H9 (cell line): ENCODE measurements at regions not wholly inside any gene's neighbourhood (a gene's known extent, or its start where the extent isn't known, plus 50 kb on each side); places are given as distances from the start of the nearest gene placed in this dataset.

ENCODE experiments used
- DNase-seq: peaks from one replicate; pipeline ENCODE4 v3.0.0-alpha.2; 2017
- H2AFZ ChIP-seq: one replicate; pipeline ENCODE4 v1.6.1; 2013; ENCODE audit warnings: mild to moderate bottlenecking, low read length, control low read depth, moderate library complexity
- H2AK5ac ChIP-seq: 2 replicates; pipeline ENCODE4 v1.6.1; 2013; ENCODE audit warnings: low read length, control low read depth, mixed read lengths; ENCODE audit not compliant: insufficient read length
- H2BK120ac ChIP-seq: one replicate; pipeline ENCODE4 v1.6.1; 2013; ENCODE audit warnings: low read depth, mild to moderate bottlenecking, low read length, control low read depth, inconsistent platforms; ENCODE audit not compliant: poor library complexity, severe bottlenecking
- H2BK12ac ChIP-seq: 2 replicates; pipeline ENCODE4 v1.6.1; 2013; ENCODE audit warnings: low read length, control low read depth, mixed read lengths, low read depth; ENCODE audit not compliant: insufficient read length
- H2BK15ac ChIP-seq: 2 replicates; pipeline ENCODE4 v1.6.1; 2013; ENCODE audit warnings: low read depth, low read length, control low read depth
- H2BK20ac ChIP-seq: one replicate; pipeline ENCODE4 v1.6.1; 2013; ENCODE audit warnings: low read depth, mild to moderate bottlenecking, low read length, control low read depth, inconsistent platforms; ENCODE audit not compliant: poor library complexity, severe bottlenecking
- H2BK5ac ChIP-seq: 2 replicates; pipeline ENCODE4 v1.6.1; 2013; ENCODE audit warnings: low read length, control low read depth, mixed read lengths; ENCODE audit not compliant: insufficient read length
- H3K14ac ChIP-seq: 2 replicates; pipeline ENCODE4 v1.6.1; 2013; ENCODE audit warnings: low read length, control low read depth; ENCODE audit not compliant: insufficient read depth
- H3K18ac ChIP-seq: 2 replicates; pipeline ENCODE4 v1.6.1; 2013; ENCODE audit warnings: low read depth, mild to moderate bottlenecking, mixed read lengths, low read length, control low read depth; ENCODE audit not compliant: insufficient read length
- H3K23ac ChIP-seq: 2 replicates; pipeline ENCODE4 v1.6.1; 2013; ENCODE audit warnings: low read length, control low read depth, mixed read lengths, low read depth; ENCODE audit not compliant: insufficient read length
- H3K23me2 ChIP-seq: 2 replicates; pipeline ENCODE4 v1.6.1; 2013; ENCODE audit warnings: low read depth, mild to moderate bottlenecking, mixed read lengths, low read length, control low read depth; ENCODE audit not compliant: insufficient read length, poor library complexity, severe bottlenecking
- H3K27ac ChIP-seq: 2 replicates; pipeline ENCODE4 v1.5.1; 2013; ENCODE audit warnings: low read length, control low read depth, mixed read lengths, low read depth; ENCODE audit not compliant: insufficient read length
- H3K27me3 ChIP-seq: 2 replicates; pipeline ENCODE4 v1.6.1; 2013; ENCODE audit warnings: low read length, control low read depth, inconsistent platforms; ENCODE audit not compliant: insufficient read depth
- H3K4ac ChIP-seq: 2 replicates; pipeline ENCODE4 v1.6.1; 2013; ENCODE audit warnings: low read depth, mild to moderate bottlenecking, control low read depth, inconsistent platforms, low read length, moderate library complexity
- H3K4me1 ChIP-seq: 2 replicates; pipeline ENCODE4 v1.6.1; 2013; ENCODE audit warnings: low read length, control low read depth, inconsistent platforms; ENCODE audit not compliant: insufficient read depth
- H3K4me2 ChIP-seq: 2 replicates; pipeline ENCODE4 v1.6.1; 2013; ENCODE audit warnings: low read length, control low read depth, mixed read lengths; ENCODE audit not compliant: insufficient read length, insufficient read depth
- H3K56ac ChIP-seq: 2 replicates; pipeline ENCODE4 v1.6.1; 2013; ENCODE audit warnings: low read depth, mild to moderate bottlenecking, mixed read lengths, low read length, control low read depth; ENCODE audit not compliant: insufficient read length
- H3K79me1 ChIP-seq: 2 replicates; pipeline ENCODE4 v1.6.1; 2013; ENCODE audit warnings: low read depth, mild to moderate bottlenecking, moderate library complexity, low read length, control low read depth, inconsistent platforms; ENCODE audit not compliant: insufficient read depth, poor library complexity, severe bottlenecking
- H3K79me2 ChIP-seq: 2 replicates; pipeline ENCODE4 v1.6.1; 2013; ENCODE audit warnings: low read length, control low read depth, inconsistent platforms; ENCODE audit not compliant: insufficient read depth
- H3K9ac ChIP-seq: 2 replicates; pipeline ENCODE4 v1.6.1; 2013; ENCODE audit warnings: low read length, control low read depth, mixed read lengths; ENCODE audit not compliant: insufficient read length; ENCODE audit errors: extremely low read depth
- H3K9me3 ChIP-seq: one replicate; pipeline ENCODE4 v1.6.1; 2013; ENCODE audit warnings: low read depth, low read length, inconsistent platforms; ENCODE audit not compliant: control insufficient read depth
- H3T11ph ChIP-seq: one replicate; pipeline ENCODE4 v1.6.1; 2013; ENCODE audit warnings: mild to moderate bottlenecking, low read length, control low read depth, inconsistent platforms
- H4K20me1 ChIP-seq: one replicate; pipeline ENCODE4 v1.6.1; 2013; ENCODE audit not compliant: control insufficient read depth, insufficient read length, insufficient read depth
- H4K5ac ChIP-seq: 2 replicates; pipeline ENCODE4 v1.6.1; 2013; ENCODE audit warnings: low read depth, mild to moderate bottlenecking, mixed read lengths, low read length, control low read depth; ENCODE audit not compliant: insufficient read length
- H4K8ac ChIP-seq: replicated peaks from 2 replicates; pipeline ENCODE4 v1.6.1; 2013; ENCODE audit warnings: low read length, control low read depth, mixed read lengths, low read depth; ENCODE audit not compliant: insufficient read length
- H4K91ac ChIP-seq: 2 replicates; pipeline ENCODE4 v1.6.1; 2013; ENCODE audit warnings: low read depth, mild to moderate bottlenecking, moderate library complexity, mixed read lengths, low read length, control low read depth; ENCODE audit not compliant: insufficient read length
- H3K27ac Mint-ChIP-seq, 3 experiments: 2 replicates in 2 of 3; 3 replicates in 1 of 3; pipeline ENCODE4 v1.8.0; 2020 to 2021; ENCODE audit warnings: mixed read lengths in 3 of 3, mild to moderate bottlenecking in 1 of 3, moderate library complexity in 1 of 3
- H3K27me3 Mint-ChIP-seq: 2 replicates; pipeline ENCODE4 v1.8.0; 2021; ENCODE audit warnings: low read depth, mild to moderate bottlenecking, moderate library complexity, mixed read lengths
- H3K36me3 Mint-ChIP-seq, 3 experiments: 2 replicates in 2 of 3; 3 replicates in 1 of 3; pipeline ENCODE4 v1.8.0; 2020 to 2021; ENCODE audit warnings: low read depth in 3 of 3, mixed read lengths in 3 of 3; ENCODE audit not compliant: insufficient read depth in 1 of 3
- H3K4me1 Mint-ChIP-seq, 2 experiments: 2 replicates each; pipeline ENCODE4 v1.8.0; 2020; ENCODE audit warnings: mixed read lengths in 2 of 2
- H3K4me3 Mint-ChIP-seq, 2 experiments: 2 replicates in 1 of 2; 3 replicates in 1 of 2; pipeline ENCODE4 v1.8.0; 2020 to 2021; ENCODE audit warnings: mild to moderate bottlenecking in 2 of 2, mixed read lengths in 2 of 2, moderate library complexity in 1 of 2
- H3K9me3 Mint-ChIP-seq, 2 experiments: 2 replicates in 1 of 2; 3 replicates in 1 of 2; pipeline ENCODE4 v1.8.0; 2020; ENCODE audit warnings: mild to moderate bottlenecking in 2 of 2, mixed read lengths in 2 of 2, moderate library complexity in 1 of 2
- WGBS: extraction: QIAGEN DNeasy Blood & Tissue Kit; methylation state at CpG from one replicate; pipeline ENCODE4 v1.1.7; 2013; ENCODE audit warnings: missing lambda C conversion rate, low lambda C conversion rate, mixed read lengths; ENCODE audit not compliant: insufficient read length; ENCODE audit errors: extremely low coverage; 5-methylcytosine and 5-hydroxymethylcytosine counted together
- TF ChIP-seq, protein P1 (sequence below): fragments of 200-600 bp; sonication (generic); conservative IDR thresholded peaks from 3 replicates; pipeline ENCODE4 v1.8.0; 2021; ENCODE audit warnings: antibody characterized with exemption, mild to moderate bottlenecking

DNA sequence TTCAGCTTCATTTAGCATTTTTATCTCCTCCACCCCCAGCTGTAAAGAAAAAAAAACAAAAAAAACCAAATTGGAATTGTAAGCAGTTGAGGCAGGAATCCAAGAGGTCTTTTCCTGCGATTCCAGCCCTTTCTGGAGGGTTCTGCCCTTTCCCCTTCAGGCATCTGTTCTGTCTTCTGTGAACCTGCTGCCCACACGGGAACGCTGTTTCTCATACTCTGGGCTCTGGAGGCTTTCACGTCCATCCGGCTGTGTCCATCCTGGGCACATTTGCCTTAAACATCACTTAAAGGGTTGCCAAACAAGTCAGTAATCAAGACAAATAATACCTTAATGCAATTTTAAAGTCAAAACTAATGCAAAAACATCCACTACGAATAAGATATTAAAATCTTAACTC is 302.8 kb upstream of the PITRM1 start:
- no peak overlapping the region for H3K9ac ChIP-seq
- no peak overlapping the region for H4K91ac ChIP-seq
- H4K8ac ChIP-seq: no peak overlapping the region
- Mint-ChIP-seq H3K9me3 (peaks cover 0 to 2% of the 10 kb centered on the region in 2 experiments; a peak in 2 of 5 replicates), H3K27me3 (peaks cover 8% of the 10 kb centered on the region; the same call in 1 of the 2 replicates), H3K36me3 (no peaks in the 10 kb centered on the region), H3K4me3 (no peak overlapping the region), H3K4me1 (peaks cover 11 to 37% of the 10 kb centered on the region in 2 experiments; a peak in 3 of 4 replicates), H3K27ac (no peak overlapping the region; a peak in 2 of 7 replicates)
- no peak overlapping the region for H2BK20ac ChIP-seq
- no peaks in the 10 kb centered on the region for H3K79me2 ChIP-seq
- H2AFZ ChIP-seq: no peak overlapping the region
- H3K18ac ChIP-seq: no peak overlapping the region
- no peak overlapping the region for H3K14ac ChIP-seq
- H2BK15ac ChIP-seq: no peak overlapping the region
- no peak overlapping the region for H3K4me2 ChIP-seq
- H3T11ph ChIP-seq: no peak overlapping the region
- H3K56ac ChIP-seq: no peak overlapping the region
- no peaks in the 10 kb centered on the region for H3K79me1 ChIP-seq
- H3K23me2 ChIP-seq: no peaks in the 10 kb centered on the region
- DNase-seq: no peak
- H3K23ac ChIP-seq: no peak overlapping the region
- no peaks in the 10 kb centered on the region for H3K9me3 ChIP-seq
- no peak overlapping the region for H2BK120ac ChIP-seq
- TF ChIP-seq, protein P1, sequence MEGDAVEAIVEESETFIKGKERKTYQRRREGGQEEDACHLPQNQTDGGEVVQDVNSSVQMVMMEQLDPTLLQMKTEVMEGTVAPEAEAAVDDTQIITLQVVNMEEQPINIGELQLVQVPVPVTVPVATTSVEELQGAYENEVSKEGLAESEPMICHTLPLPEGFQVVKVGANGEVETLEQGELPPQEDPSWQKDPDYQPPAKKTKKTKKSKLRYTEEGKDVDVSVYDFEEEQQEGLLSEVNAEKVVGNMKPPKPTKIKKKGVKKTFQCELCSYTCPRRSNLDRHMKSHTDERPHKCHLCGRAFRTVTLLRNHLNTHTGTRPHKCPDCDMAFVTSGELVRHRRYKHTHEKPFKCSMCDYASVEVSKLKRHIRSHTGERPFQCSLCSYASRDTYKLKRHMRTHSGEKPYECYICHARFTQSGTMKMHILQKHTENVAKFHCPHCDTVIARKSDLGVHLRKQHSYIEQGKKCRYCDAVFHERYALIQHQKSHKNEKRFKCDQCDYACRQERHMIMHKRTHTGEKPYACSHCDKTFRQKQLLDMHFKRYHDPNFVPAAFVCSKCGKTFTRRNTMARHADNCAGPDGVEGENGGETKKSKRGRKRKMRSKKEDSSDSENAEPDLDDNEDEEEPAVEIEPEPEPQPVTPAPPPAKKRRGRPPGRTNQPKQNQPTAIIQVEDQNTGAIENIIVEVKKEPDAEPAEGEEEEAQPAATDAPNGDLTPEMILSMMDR: no peak
- no peaks in the 10 kb centered on the region for H3K27me3 ChIP-seq
- H2AK5ac ChIP-seq: no peak overlapping the region
- no peak overlapping the region for H2BK5ac ChIP-seq
- H3K27ac ChIP-seq: no peak overlapping the region
- H4K5ac ChIP-seq: no peak overlapping the region
- no peak overlapping the region for H2BK12ac ChIP-seq
- H3K4ac ChIP-seq: no peak overlapping the region
- no peaks in the 10 kb centered on the region; the same call in 1 of the 2 replicates for H3K4me1 ChIP-seq
- no CpG with 5 or more reads among the region's 6 CpGs for WGBS
- no peaks in the 10 kb centered on the region for H4K20me1 ChIP-seq
